ENCODE measurements at regions not wholly inside any gene's neighbourhood (a gene's known extent, or its start where the extent isn't known, plus 50 kb on each side); places are given as distances from the start of the nearest gene placed in this dataset.

GRCh38 chr16:6861135-6861814 is 471.4 kb upstream of the RBFOX1 start:
- no peaks in the 10 kb centered on the region for H3K9me3 ChIP-seq (ENCODE audit: control insufficient read depth, low read length)
- H3K4me1 ChIP-seq (ENCODE audit: control insufficient read depth, insufficient read depth, low read length): peaks cover 19% of the 10 kb centered on the region
- H3K27ac ChIP-seq (ENCODE audit: insufficient read depth, low read depth, low read length, poor library complexity, severe bottlenecking): no peak overlapping the region
- peaks cover 76% of the 10 kb centered on the region for H3K27me3 ChIP-seq (ENCODE audit: control insufficient read depth, insufficient read depth, low read length, poor library complexity, severe bottlenecking)
- no peaks in the 10 kb centered on the region for H3K36me3 ChIP-seq (ENCODE audit: control insufficient read depth, insufficient read depth, low read length)
- H3K4me3 ChIP-seq (ENCODE audit: insufficient read depth, low read depth, low read length): no peak overlapping the region
- 0 to 8% methylated on average over 5 to 8 of the region's 8 CpGs for WGBS, 2 experiments

- Histone ChIP-seq H3K27me3 (ENCODE audit: control insufficient read depth, insufficient read depth, low read length, poor library complexity, severe bottlenecking) (peaks cover 97% of the 10 kb centered on the region), H3K27ac (ENCODE audit: insufficient read depth, low read depth, low read length, poor library complexity, severe bottlenecking) (no peak overlapping the region), H3K9me3 (ENCODE audit: control insufficient read depth, low read length) (no peaks in the 10 kb centered on the region), H3K4me1 (ENCODE audit: control insufficient read depth, insufficient read depth, low read length) (peaks cover 13% of the 10 kb centered on the region), H3K36me3 (ENCODE audit: control insufficient read depth, insufficient read depth, low read length) (no peaks in the 10 kb centered on the region), H3K4me3 (ENCODE audit: insufficient read depth, low read depth, low read length) (no peak overlapping the region)
- 51 to 61% methylated on average over 4 to 5 of the region's 5 CpGs for WGBS, 2 experiments
These were observed 475.1 kb upstream of the RBFOX1 start for GRCh38 chr16:6857575-6857974.

GRCh38 chr16:6856578-6856977 is 476.1 kb upstream of the RBFOX1 start:
- Histone ChIP-seq H3K36me3 (ENCODE audit: control insufficient read depth, insufficient read depth, low read length) (no peaks in the 10 kb centered on the region), H3K27me3 (ENCODE audit: control insufficient read depth, insufficient read depth, low read length, poor library complexity, severe bottlenecking) (peaks cover 94% of the 10 kb centered on the region), H3K4me3 (ENCODE audit: insufficient read depth, low read depth, low read length) (no peak overlapping the region), H3K4me1 (ENCODE audit: control insufficient read depth, insufficient read depth, low read length) (peaks cover 7% of the 10 kb centered on the region), H3K9me3 (ENCODE audit: control insufficient read depth, low read length) (no peaks in the 10 kb centered on the region), H3K27ac (ENCODE audit: insufficient read depth, low read depth, low read length, poor library complexity, severe bottlenecking) (no peak overlapping the region)
- WGBS, 2 experiments: 86 to 90% methylated on average over 5 of the region's 5 CpGs

GRCh38 chr16:6853565-6853964 is 479.1 kb upstream of the RBFOX1 start:
- Histone ChIP-seq H3K9me3 (ENCODE audit: control insufficient read depth, low read length) (no peaks in the 10 kb centered on the region), H3K4me3 (ENCODE audit: insufficient read depth, low read depth, low read length) (no peak overlapping the region), H3K4me1 (ENCODE audit: control insufficient read depth, insufficient read depth, low read length) (no peaks in the 10 kb centered on the region), H3K27me3 (ENCODE audit: control insufficient read depth, insufficient read depth, low read length, poor library complexity, severe bottlenecking) (peaks cover 79% of the 10 kb centered on the region), H3K36me3 (ENCODE audit: control insufficient read depth, insufficient read depth, low read length) (no peaks in the 10 kb centered on the region), H3K27ac (ENCODE audit: insufficient read depth, low read depth, low read length, poor library complexity, severe bottlenecking) (no peak overlapping the region)
- 87 to 90% methylated on average over 6 of the region's 6 CpGs for WGBS, 2 experiments

GRCh38 chr16:6852643-6853225 is 479.9 kb upstream of the RBFOX1 start:
- Histone ChIP-seq H3K4me3 (ENCODE audit: insufficient read depth, low read depth, low read length) (no peak overlapping the region), H3K4me1 (ENCODE audit: control insufficient read depth, insufficient read depth, low read length) (no peaks in the 10 kb centered on the region), H3K9me3 (ENCODE audit: control insufficient read depth, low read length) (no peaks in the 10 kb centered on the region), H3K36me3 (ENCODE audit: control insufficient read depth, insufficient read depth, low read length) (no peaks in the 10 kb centered on the region), H3K27me3 (ENCODE audit: control insufficient read depth, insufficient read depth, low read length, poor library complexity, severe bottlenecking) (peaks cover 77% of the 10 kb centered on the region), H3K27ac (ENCODE audit: insufficient read depth, low read depth, low read length, poor library complexity, severe bottlenecking) (no peak overlapping the region)
- 75 to 82% methylated on average over 3 of the region's 3 CpGs for WGBS, 2 experiments

GRCh38 chr16:6846452-6846851 is 486.2 kb upstream of the RBFOX1 start:
- 79 to 80% methylated on average over 8 of the region's 8 CpGs for WGBS, 2 experiments
- H3K27ac ChIP-seq (ENCODE audit: insufficient read depth, low read depth, low read length, poor library complexity, severe bottlenecking): no peak overlapping the region
- no peaks in the 10 kb centered on the region for H3K36me3 ChIP-seq (ENCODE audit: control insufficient read depth, insufficient read depth, low read length)
- no peaks in the 10 kb centered on the region for H3K4me1 ChIP-seq (ENCODE audit: control insufficient read depth, insufficient read depth, low read length)
- H3K4me3 ChIP-seq (ENCODE audit: insufficient read depth, low read depth, low read length): no peak overlapping the region
- no peaks in the 10 kb centered on the region for H3K9me3 ChIP-seq (ENCODE audit: control insufficient read depth, low read length)
- H3K27me3 ChIP-seq (ENCODE audit: control insufficient read depth, insufficient read depth, low read length, poor library complexity, severe bottlenecking): peaks cover 19% of the 10 kb centered on the region

- 88% methylated on average over 6 of the region's 6 CpGs for WGBS, 2 experiments
- Histone ChIP-seq H3K4me3 (ENCODE audit: insufficient read depth, low read depth, low read length) (no peak overlapping the region), H3K27ac (ENCODE audit: insufficient read depth, low read depth, low read length, poor library complexity, severe bottlenecking) (no peak overlapping the region), H3K9me3 (ENCODE audit: control insufficient read depth, low read length) (no peaks in the 10 kb centered on the region), H3K4me1 (ENCODE audit: control insufficient read depth, insufficient read depth, low read length) (no peaks in the 10 kb centered on the region), H3K36me3 (ENCODE audit: control insufficient read depth, insufficient read depth, low read length) (no peaks in the 10 kb centered on the region), H3K27me3 (ENCODE audit: control insufficient read depth, insufficient read depth, low read length, poor library complexity, severe bottlenecking) (no peaks in the 10 kb centered on the region)
These were observed 491.3 kb upstream of the RBFOX1 start for GRCh38 chr16:6841392-6841791.

GRCh38 chr16:6837722-6838121 is 494.9 kb upstream of the RBFOX1 start:
- Histone ChIP-seq H3K36me3 (ENCODE audit: control insufficient read depth, insufficient read depth, low read length) (no peaks in the 10 kb centered on the region), H3K27me3 (ENCODE audit: control insufficient read depth, insufficient read depth, low read length, poor library complexity, severe bottlenecking) (no peaks in the 10 kb centered on the region), H3K9me3 (ENCODE audit: control insufficient read depth, low read length) (no peaks in the 10 kb centered on the region), H3K4me1 (ENCODE audit: control insufficient read depth, insufficient read depth, low read length) (no peaks in the 10 kb centered on the region), H3K4me3 (ENCODE audit: insufficient read depth, low read depth, low read length) (no peak overlapping the region), H3K27ac (ENCODE audit: insufficient read depth, low read depth, low read length, poor library complexity, severe bottlenecking) (no peak overlapping the region)
- 90 to 97% methylated on average over 1 to 2 of the region's 2 CpGs for WGBS, 2 experiments

GRCh38 chr16:6836766-6837165 is 495.9 kb upstream of the RBFOX1 start:
- WGBS, 2 experiments: 91 to 99% methylated on average over 3 of the region's 3 CpGs
- Histone ChIP-seq H3K4me3 (ENCODE audit: insufficient read depth, low read depth, low read length) (no peak overlapping the region), H3K9me3 (ENCODE audit: control insufficient read depth, low read length) (no peaks in the 10 kb centered on the region), H3K36me3 (ENCODE audit: control insufficient read depth, insufficient read depth, low read length) (no peaks in the 10 kb centered on the region), H3K27me3 (ENCODE audit: control insufficient read depth, insufficient read depth, low read length, poor library complexity, severe bottlenecking) (no peaks in the 10 kb centered on the region), H3K4me1 (ENCODE audit: control insufficient read depth, insufficient read depth, low read length) (no peaks in the 10 kb centered on the region), H3K27ac (ENCODE audit: insufficient read depth, low read depth, low read length, poor library complexity, severe bottlenecking) (no peak overlapping the region)

- H3K9me3 ChIP-seq (ENCODE audit: control insufficient read depth, low read length): no peaks in the 10 kb centered on the region
- H3K27ac ChIP-seq (ENCODE audit: insufficient read depth, low read depth, low read length, poor library complexity, severe bottlenecking): no peak overlapping the region
- 96 to 97% methylated on average over 5 of the region's 5 CpGs for WGBS, 2 experiments
- H3K36me3 ChIP-seq (ENCODE audit: control insufficient read depth, insufficient read depth, low read length): no peaks in the 10 kb centered on the region
- H3K27me3 ChIP-seq (ENCODE audit: control insufficient read depth, insufficient read depth, low read length, poor library complexity, severe bottlenecking): no peaks in the 10 kb centered on the region
- H3K4me1 ChIP-seq (ENCODE audit: control insufficient read depth, insufficient read depth, low read length): no peaks in the 10 kb centered on the region
- H3K4me3 ChIP-seq (ENCODE audit: insufficient read depth, low read depth, low read length): no peak overlapping the region
These were observed 496.7 kb upstream of the RBFOX1 start for GRCh38 chr16:6835941-6836340.
